ENCODE measurements at regions not wholly inside any gene's neighbourhood (a gene's known extent, or its start where the extent isn't known, plus 50 kb on each side); places are given as distances from the start of the nearest gene placed in this dataset.

GRCh38 chr2:149657401-149658040 is 69.9 kb upstream of the MMADHC start:
- H3K4me3 ChIP-seq (ENCODE audit: low read depth in 1 of 2, low read length in 2 of 2), result no peak overlapping the region
- H3K4me1 ChIP-seq (ENCODE audit: insufficient read depth, low read length), result no peaks in the 10 kb centered on the region
- H3K36me3 ChIP-seq (ENCODE audit: insufficient read depth, low read length), result no peaks in the 10 kb centered on the region
- H3K27ac ChIP-seq (ENCODE audit: low read depth, low read length), result no peak overlapping the region
- no peaks in the 10 kb centered on the region for H3K9me3 ChIP-seq (ENCODE audit: low read length)
- H3K27me3 ChIP-seq (ENCODE audit: control insufficient read depth in 1 of 2, insufficient read depth in 2 of 2, low read length in 2 of 2), result no peaks in the 10 kb centered on the region
- no peak overlapping the region for H3K9ac ChIP-seq (ENCODE audit: low read length)

GRCh38 chr2:149656996-149657395 is 69.4 kb upstream of the MMADHC start:
- Histone ChIP-seq H3K9me3 (ENCODE audit: low read length) (no peaks in the 10 kb centered on the region), H3K4me3 (ENCODE audit: low read depth in 1 of 2, low read length in 2 of 2) (no peak overlapping the region), H3K36me3 (ENCODE audit: insufficient read depth, low read length) (no peaks in the 10 kb centered on the region), H3K27ac (ENCODE audit: low read depth, low read length) (no peak overlapping the region), H3K9ac (ENCODE audit: low read length) (no peak overlapping the region), H3K4me1 (ENCODE audit: insufficient read depth, low read length) (no peaks in the 10 kb centered on the region), H3K27me3 (ENCODE audit: control insufficient read depth in 1 of 2, insufficient read depth in 2 of 2, low read length in 2 of 2) (no peaks in the 10 kb centered on the region)

DNA sequence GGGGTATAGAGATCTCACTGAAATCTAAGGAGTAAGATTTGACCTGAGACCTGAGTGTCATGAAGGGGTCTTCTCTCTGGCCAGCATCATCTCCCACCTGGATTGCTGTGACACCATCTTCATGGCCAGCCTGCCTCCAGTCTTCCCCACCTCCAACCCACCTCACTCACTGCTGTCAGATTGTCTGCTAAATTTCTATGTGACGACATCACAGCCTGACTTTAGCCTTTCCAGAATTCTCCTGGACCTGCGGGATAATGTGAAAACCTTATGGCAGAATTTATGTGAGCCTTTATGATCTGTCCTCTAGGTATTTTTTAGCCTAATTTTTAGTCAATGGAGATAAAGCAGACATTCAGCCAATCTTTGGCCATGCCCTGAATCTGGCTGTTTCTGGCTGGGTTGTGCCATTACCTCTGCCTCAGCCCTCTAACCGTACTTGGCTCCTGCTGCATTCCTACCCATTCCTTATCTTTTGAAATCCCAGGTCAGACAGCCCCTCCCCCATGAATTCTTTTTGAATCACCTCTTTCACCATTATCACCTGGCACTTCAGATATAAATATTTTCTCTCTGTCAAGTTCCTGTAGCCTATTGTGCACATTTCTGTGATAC is 66.4 kb upstream of the MMADHC start:
- Histone ChIP-seq H3K36me3 (ENCODE audit: insufficient read depth, low read length) (no peaks in the 10 kb centered on the region), H3K9ac (ENCODE audit: low read length) (no peak overlapping the region), H3K27me3 (ENCODE audit: control insufficient read depth in 1 of 2, insufficient read depth in 2 of 2, low read length in 2 of 2) (no peaks in the 10 kb centered on the region), H3K9me3 (ENCODE audit: low read length) (no peaks in the 10 kb centered on the region), H3K4me3 (ENCODE audit: low read depth in 1 of 2, low read length in 2 of 2) (no peak overlapping the region), H3K4me1 (ENCODE audit: insufficient read depth, low read length) (no peaks in the 10 kb centered on the region), H3K27ac (ENCODE audit: low read depth, low read length) (no peak overlapping the region)

DNA sequence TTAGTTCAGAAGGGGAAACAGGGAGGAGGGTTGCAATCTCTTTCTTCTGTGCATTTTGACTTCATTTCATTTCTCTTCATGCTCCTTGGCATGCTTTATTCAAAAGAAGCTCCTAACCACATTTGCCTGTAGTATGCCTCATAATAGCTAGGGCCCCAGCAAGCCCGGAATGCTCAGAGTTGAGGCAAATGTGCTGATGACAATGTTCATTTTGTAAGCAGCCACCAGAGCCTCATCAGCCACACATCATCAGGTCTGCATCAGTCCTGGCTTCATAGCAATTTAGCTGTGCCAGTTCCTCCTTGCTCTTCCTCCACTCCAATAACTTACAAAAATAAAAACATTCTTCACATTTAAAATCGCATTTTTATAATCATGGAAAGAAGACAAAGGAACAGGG is 65.4 kb upstream of the MMADHC start:
- H3K27me3 ChIP-seq (ENCODE audit: control insufficient read depth in 1 of 2, insufficient read depth in 2 of 2, low read length in 2 of 2), result no peaks in the 10 kb centered on the region
- H3K9ac ChIP-seq (ENCODE audit: low read length), result no peak overlapping the region
- no peak overlapping the region for H3K4me3 ChIP-seq (ENCODE audit: low read depth in 1 of 2, low read length in 2 of 2)
- H3K4me1 ChIP-seq (ENCODE audit: insufficient read depth, low read length), result no peaks in the 10 kb centered on the region
- no peaks in the 10 kb centered on the region for H3K9me3 ChIP-seq (ENCODE audit: low read length)
- H3K36me3 ChIP-seq (ENCODE audit: insufficient read depth, low read length), result no peaks in the 10 kb centered on the region
- no peak overlapping the region for H3K27ac ChIP-seq (ENCODE audit: low read depth, low read length)

DNA sequence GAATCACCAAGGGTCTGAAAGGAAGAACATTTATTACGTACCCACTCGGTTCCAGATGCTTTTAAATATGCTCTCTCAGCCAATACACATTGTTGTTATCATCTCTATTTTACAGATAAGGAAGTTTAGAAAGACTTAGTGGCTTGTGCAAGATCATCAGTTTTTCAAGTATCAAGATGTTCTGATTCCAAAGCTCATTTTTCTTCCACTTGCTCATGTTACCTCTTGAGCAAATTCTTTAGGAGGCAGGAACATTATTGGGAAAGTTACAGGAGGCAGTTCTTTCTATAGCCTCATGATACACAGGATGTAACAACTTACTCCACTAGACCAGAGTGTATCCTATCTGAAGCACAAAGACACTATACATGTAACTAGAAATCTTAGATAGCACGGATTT is 65.0 kb upstream of the MMADHC start:
- Histone ChIP-seq H3K4me1 (ENCODE audit: insufficient read depth, low read length) (no peaks in the 10 kb centered on the region), H3K9me3 (ENCODE audit: low read length) (no peaks in the 10 kb centered on the region), H3K4me3 (ENCODE audit: low read depth in 1 of 2, low read length in 2 of 2) (no peak overlapping the region), H3K27ac (ENCODE audit: low read depth, low read length) (no peak overlapping the region), H3K27me3 (ENCODE audit: control insufficient read depth in 1 of 2, insufficient read depth in 2 of 2, low read length in 2 of 2) (no peaks in the 10 kb centered on the region), H3K36me3 (ENCODE audit: insufficient read depth, low read length) (no peaks in the 10 kb centered on the region), H3K9ac (ENCODE audit: low read length) (no peak overlapping the region)

DNA sequence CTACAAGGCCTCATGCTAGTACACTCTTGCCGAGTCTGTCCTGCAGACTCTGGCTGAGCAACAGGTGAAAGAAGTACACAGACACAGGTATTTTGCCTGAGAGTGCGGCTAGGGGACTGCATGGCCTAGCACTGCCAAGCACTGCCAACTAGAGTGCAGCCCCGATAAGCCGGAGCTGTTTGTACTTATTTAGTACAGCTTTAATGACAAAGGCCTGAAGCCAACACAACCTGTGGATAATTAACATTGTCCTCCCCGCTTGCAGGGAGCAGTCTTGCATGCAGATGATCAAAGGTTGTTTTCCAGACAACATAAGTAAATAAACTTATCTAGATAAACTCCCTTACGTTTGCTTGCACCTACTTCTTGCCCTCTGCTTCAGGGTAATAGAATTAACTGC is 63.7 kb upstream of the MMADHC start:
- Histone ChIP-seq H3K36me3 (ENCODE audit: insufficient read depth, low read length) (no peaks in the 10 kb centered on the region), H3K27ac (ENCODE audit: low read depth, low read length) (no peak overlapping the region), H3K9ac (ENCODE audit: low read length) (no peak overlapping the region), H3K4me3 (ENCODE audit: low read depth in 1 of 2, low read length in 2 of 2) (no peak overlapping the region), H3K9me3 (ENCODE audit: low read length) (no peaks in the 10 kb centered on the region), H3K27me3 (ENCODE audit: control insufficient read depth in 1 of 2, insufficient read depth in 2 of 2, low read length in 2 of 2) (no peaks in the 10 kb centered on the region), H3K4me1 (ENCODE audit: insufficient read depth, low read length) (no peaks in the 10 kb centered on the region)

DNA sequence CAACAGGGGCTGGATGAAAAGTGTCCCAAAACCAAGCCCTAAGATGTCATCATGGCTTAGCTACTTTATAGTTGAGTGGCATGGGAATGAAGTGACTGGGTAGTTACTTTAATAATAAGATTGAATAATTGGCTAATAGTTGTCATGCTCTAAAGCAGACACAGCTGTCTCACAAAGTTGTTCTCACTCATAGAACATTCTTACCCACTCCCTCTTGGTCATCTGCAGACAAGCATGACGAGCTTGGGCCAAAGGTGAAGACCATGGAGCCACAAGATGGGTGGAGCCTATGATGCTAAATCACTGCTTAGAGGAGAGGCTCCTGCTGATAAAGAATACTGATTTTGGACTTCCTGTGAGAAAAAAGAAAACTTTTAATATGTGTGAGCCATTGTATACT is 62.4 kb upstream of the MMADHC start:
- no peaks in the 10 kb centered on the region for H3K9me3 ChIP-seq (ENCODE audit: low read length)
- H3K4me1 ChIP-seq (ENCODE audit: insufficient read depth, low read length), result no peaks in the 10 kb centered on the region
- no peak overlapping the region for H3K27ac ChIP-seq (ENCODE audit: low read depth, low read length)
- no peak overlapping the region for H3K9ac ChIP-seq (ENCODE audit: low read length)
- no peaks in the 10 kb centered on the region for H3K27me3 ChIP-seq (ENCODE audit: control insufficient read depth in 1 of 2, insufficient read depth in 2 of 2, low read length in 2 of 2)
- H3K4me3 ChIP-seq (ENCODE audit: low read depth in 1 of 2, low read length in 2 of 2), result no peak overlapping the region
- H3K36me3 ChIP-seq (ENCODE audit: insufficient read depth, low read length), result no peaks in the 10 kb centered on the region

- Histone ChIP-seq H3K36me3 (ENCODE audit: insufficient read depth, low read length) (no peaks in the 10 kb centered on the region), H3K27ac (ENCODE audit: low read depth, low read length) (no peak overlapping the region), H3K9me3 (ENCODE audit: low read length) (no peaks in the 10 kb centered on the region), H3K9ac (ENCODE audit: low read length) (no peak overlapping the region), H3K4me3 (ENCODE audit: low read depth in 1 of 2, low read length in 2 of 2) (no peak overlapping the region), H3K4me1 (ENCODE audit: insufficient read depth, low read length) (no peaks in the 10 kb centered on the region), H3K27me3 (ENCODE audit: control insufficient read depth in 1 of 2, insufficient read depth in 2 of 2, low read length in 2 of 2) (no peaks in the 10 kb centered on the region)
Observed at GRCh38 chr2:149648282-149649030, 60.9 kb upstream of the MMADHC start.

- Histone ChIP-seq H3K9me3 (ENCODE audit: low read length) (no peaks in the 10 kb centered on the region), H3K9ac (ENCODE audit: low read length) (no peak overlapping the region), H3K27ac (ENCODE audit: low read depth, low read length) (no peak overlapping the region), H3K4me3 (ENCODE audit: low read depth in 1 of 2, low read length in 2 of 2) (no peak overlapping the region), H3K4me1 (ENCODE audit: insufficient read depth, low read length) (no peaks in the 10 kb centered on the region), H3K36me3 (ENCODE audit: insufficient read depth, low read length) (no peaks in the 10 kb centered on the region), H3K27me3 (ENCODE audit: control insufficient read depth in 1 of 2, insufficient read depth in 2 of 2, low read length in 2 of 2) (no peaks in the 10 kb centered on the region)
Observed at GRCh38 chr2:149645391-149645790, 57.8 kb upstream of the MMADHC start.
